HEK293 (cell line): ENCODE measurements at regions not wholly inside any gene's neighbourhood (a gene's known extent, or its start where the extent isn't known, plus 50 kb on each side); places are given as distances from the start of the nearest gene placed in this dataset.

Experiments
- KLF9 ChIP-seq: fragments of 450-650 bp; formaldehyde crosslinking; IDR thresholded peaks from 2 replicates; pipeline ENCODE4 v1.5.1; 2016; ENCODE audit warnings: missing biosample characterization, missing genetic modification characterization, low read depth
- ZNF174 ChIP-seq: fragments of 450-650 bp; formaldehyde crosslinking; IDR thresholded peaks from 2 replicates; pipeline ENCODE4 v1.5.0; 2017; ENCODE audit warnings: missing biosample characterization, mild to moderate bottlenecking, missing genetic modification characterization
- TF ChIP-seq, protein P1 (sequence below): fragments of 450-650 bp; formaldehyde crosslinking; IDR thresholded peaks from 2 replicates; pipeline ENCODE4 v1.5.1; 2016; ENCODE audit warnings: missing biosample characterization, missing genetic modification characterization
- TF ChIP-seq, protein P2 (sequence below): fragments of 450-650 bp; formaldehyde crosslinking; IDR thresholded peaks from 2 replicates; pipeline ENCODE4 v1.5.1; 2017; ENCODE audit warnings: missing biosample characterization, missing genetic modification characterization

DNA sequence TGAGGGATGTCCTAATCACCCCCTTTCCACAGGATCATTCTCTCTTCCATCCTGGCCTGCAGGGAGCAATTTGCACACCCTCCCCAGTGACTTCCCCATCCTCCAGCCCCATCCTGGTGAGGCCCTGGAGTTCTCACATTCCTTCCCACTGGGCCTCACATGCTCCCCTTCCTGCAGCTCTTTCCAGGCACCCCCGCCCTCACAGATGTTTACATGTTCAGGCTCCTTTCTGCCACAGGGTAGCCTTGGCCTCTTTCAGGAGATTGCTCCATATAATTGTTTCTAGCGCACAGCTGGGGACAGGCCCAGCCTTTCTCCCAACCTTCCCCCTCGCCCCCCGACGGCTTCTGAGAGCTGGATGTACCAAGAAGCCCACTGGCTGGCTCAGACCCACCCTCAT lies 288.4 kb upstream of the TRIB2 start:
- no peak for TF ChIP-seq ZNF174 (tag by site-specific recombination)
- TF ChIP-seq, protein P1, sequence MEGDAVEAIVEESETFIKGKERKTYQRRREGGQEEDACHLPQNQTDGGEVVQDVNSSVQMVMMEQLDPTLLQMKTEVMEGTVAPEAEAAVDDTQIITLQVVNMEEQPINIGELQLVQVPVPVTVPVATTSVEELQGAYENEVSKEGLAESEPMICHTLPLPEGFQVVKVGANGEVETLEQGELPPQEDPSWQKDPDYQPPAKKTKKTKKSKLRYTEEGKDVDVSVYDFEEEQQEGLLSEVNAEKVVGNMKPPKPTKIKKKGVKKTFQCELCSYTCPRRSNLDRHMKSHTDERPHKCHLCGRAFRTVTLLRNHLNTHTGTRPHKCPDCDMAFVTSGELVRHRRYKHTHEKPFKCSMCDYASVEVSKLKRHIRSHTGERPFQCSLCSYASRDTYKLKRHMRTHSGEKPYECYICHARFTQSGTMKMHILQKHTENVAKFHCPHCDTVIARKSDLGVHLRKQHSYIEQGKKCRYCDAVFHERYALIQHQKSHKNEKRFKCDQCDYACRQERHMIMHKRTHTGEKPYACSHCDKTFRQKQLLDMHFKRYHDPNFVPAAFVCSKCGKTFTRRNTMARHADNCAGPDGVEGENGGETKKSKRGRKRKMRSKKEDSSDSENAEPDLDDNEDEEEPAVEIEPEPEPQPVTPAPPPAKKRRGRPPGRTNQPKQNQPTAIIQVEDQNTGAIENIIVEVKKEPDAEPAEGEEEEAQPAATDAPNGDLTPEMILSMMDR = no peak
- TF ChIP-seq KLF9 (tag by site-specific recombination) = no peak
- TF ChIP-seq, protein P2, sequence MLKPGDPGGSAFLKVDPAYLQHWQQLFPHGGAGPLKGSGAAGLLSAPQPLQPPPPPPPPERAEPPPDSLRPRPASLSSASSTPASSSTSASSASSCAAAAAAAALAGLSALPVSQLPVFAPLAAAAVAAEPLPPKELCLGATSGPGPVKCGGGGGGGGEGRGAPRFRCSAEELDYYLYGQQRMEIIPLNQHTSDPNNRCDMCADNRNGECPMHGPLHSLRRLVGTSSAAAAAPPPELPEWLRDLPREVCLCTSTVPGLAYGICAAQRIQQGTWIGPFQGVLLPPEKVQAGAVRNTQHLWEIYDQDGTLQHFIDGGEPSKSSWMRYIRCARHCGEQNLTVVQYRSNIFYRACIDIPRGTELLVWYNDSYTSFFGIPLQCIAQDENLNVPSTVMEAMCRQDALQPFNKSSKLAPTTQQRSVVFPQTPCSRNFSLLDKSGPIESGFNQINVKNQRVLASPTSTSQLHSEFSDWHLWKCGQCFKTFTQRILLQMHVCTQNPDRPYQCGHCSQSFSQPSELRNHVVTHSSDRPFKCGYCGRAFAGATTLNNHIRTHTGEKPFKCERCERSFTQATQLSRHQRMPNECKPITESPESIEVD (tag by site-specific recombination) = no peak
